Left lung (tissue), 4 donors: ENCODE measurements at regions not wholly inside any gene's neighbourhood (a gene's known extent, or its start where the extent isn't known, plus 50 kb on each side); places are given as distances from the start of the nearest gene placed in this dataset.
A peak's percentile ranks its signal among the peaks of the same experiment; 100 is the strongest.
"Not testable (repeated sequence)": the region's sequence is repeated elsewhere in the genome, so short reads cannot be mapped to it uniquely, and the experiment has no call there.

Source experiments
- ATAC-seq: fragments of 200-7000 bp; cut with Tn5 transposase; one replicate; pipeline ENCODE4 v1.9.1; 2020; ENCODE audit warnings: moderate library complexity
- DNase-seq, 4 donors: peaks; one replicate each; pipeline ENCODE4 v3.0.0-alpha.2; 2013 to 2020
- H3K27ac ChIP-seq, 2 donors: fragments of 200-600 bp; sonication (generic) in 1 of 2; one replicate each; pipeline versions ENCODE4 v1.5.0 to v1.8.0; 2020 to 2021
- H3K27me3 ChIP-seq, 2 donors: fragments of 200-600 bp; sonication (generic) in 1 of 2; one replicate each; pipeline versions ENCODE4 v1.5.0 to v1.8.0; 2020 to 2021
- H3K36me3 ChIP-seq, 2 donors: fragments of 200-600 bp; sonication (generic) in 1 of 2; one replicate each; pipeline versions ENCODE4 v1.5.0 to v1.8.0; 2020 to 2021
- H3K4me1 ChIP-seq, 2 donors: fragments of 200-600 bp; one replicate each; pipeline ENCODE4 v1.8.0; 2021
- H3K4me3 ChIP-seq, 2 donors: fragments of 200-600 bp; sonication (generic) in 1 of 2; one replicate each; pipeline versions ENCODE4 v1.5.0 to v1.8.0; 2020 to 2021; ENCODE audit warnings: mild to moderate bottlenecking in 1 of 2
- H3K9me3 ChIP-seq, 2 donors: fragments of 200-600 bp; sonication (generic) in 1 of 2; one replicate each; pipeline versions ENCODE4 v1.5.0 to v1.8.0; 2020 to 2021
- CTCF ChIP-seq, 2 donors: fragments of 200-600 bp; sonication (generic) in 1 of 2; IDR thresholded peaks; one replicate each; pipeline versions ENCODE4 v1.5.0 to v1.8.0; 2021; ENCODE audit warnings: antibody characterized with exemption in 2 of 2
- intact Hi-C, 2 donors: fragments of 100-400 bp; cut with DNase I; formaldehyde crosslinking; loops; one replicate each; pipeline versions ENCODE4 v1.11.2 to v1.14.2; 2022
- donor health status: DM: no; HTN: yes; CAD: no.
- donor health status: DM: no; HTN: no; CAD: no.

- Histone ChIP-seq H3K9me3 (peaks cover 0 to 6% of the 10 kb centered on the region in 2 donors), H3K36me3 (no peaks in the 10 kb centered on the region), H3K4me1 (no peaks in the 10 kb centered on the region), H3K27me3 (no peaks in the 10 kb centered on the region), H3K4me3 (no peak overlapping the region), H3K27ac (no peak overlapping the region)
- ATAC-seq, result no peak
- no peak for TF ChIP-seq CTCF (IDR thresholded peaks at IDR 0.05)
- intact Hi-C loops, result no loop called here
- no peak for DNase-seq
Measured at GRCh38 chr5:44675296-44675695, 133.5 kb upstream of the MRPS30 start.

DNA sequence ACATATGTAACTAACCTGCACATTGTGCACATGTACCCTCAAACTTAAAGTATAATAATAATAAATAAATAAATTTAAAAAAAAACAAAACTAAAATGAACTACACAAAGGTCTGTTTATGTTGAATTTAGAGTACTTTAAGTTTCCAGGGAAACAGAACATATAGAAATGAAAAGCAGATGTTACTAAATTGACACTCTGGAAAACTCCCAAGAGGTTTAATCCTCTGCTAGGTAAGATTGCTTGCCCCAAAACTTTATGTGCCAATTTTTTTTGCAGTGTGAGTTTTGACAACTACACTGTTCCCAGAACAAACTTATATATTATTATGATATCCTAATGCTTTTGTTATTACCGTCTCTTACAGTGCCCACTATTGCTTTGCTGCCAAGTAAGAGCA, 134.3 kb upstream of the MRPS30 start:
- H3K27me3 ChIP-seq, result no peaks in the 10 kb centered on the region
- no peak for DNase-seq
- no peak overlapping the region for H3K4me3 ChIP-seq
- no peaks in the 10 kb centered on the region for H3K4me1 ChIP-seq
- no peaks in the 10 kb centered on the region for H3K36me3 ChIP-seq
- peaks cover 0 to 6% of the 10 kb centered on the region in 2 donors for H3K9me3 ChIP-seq
- no peak for ATAC-seq
- intact Hi-C loops, result no loop called here
- no peak for TF ChIP-seq CTCF (IDR thresholded peaks at IDR 0.05)
- H3K27ac ChIP-seq, result no peak overlapping the region

GRCh38 chr5:44668471-44668870, 140.3 kb upstream of the MRPS30 start:
- H3K27me3 ChIP-seq, ATAC-seq, H3K27ac ChIP-seq, H3K4me3 ChIP-seq, H3K36me3 ChIP-seq, intact Hi-C loops, H3K4me1 ChIP-seq: not testable (repeated sequence)
- peaks cover 0 to 18% of the 10 kb centered on the region in 2 donors for H3K9me3 ChIP-seq
- DNase-seq, result peak in 1 of 4 donors; percentile 10

- Histone ChIP-seq H3K9me3 (peaks cover 0 to 17% of the 10 kb centered on the region in 2 donors), H3K4me1 (no peaks in the 10 kb centered on the region), H3K27ac (no peak overlapping the region), H3K4me3 (no peak overlapping the region), H3K27me3 (no peaks in the 10 kb centered on the region), H3K36me3 (no peaks in the 10 kb centered on the region)
- intact Hi-C loops, result no loop called here
- ATAC-seq (no peak), DNase-seq (peak in 1 of 4 donors; percentile 45)
- no peak for TF ChIP-seq CTCF (IDR thresholded peaks at IDR 0.05)
Measured at GRCh38 chr5:44665101-44665701, 143.5 kb upstream of the MRPS30 start.

GRCh38 chr5:44664711-44665100, 144.0 kb upstream of the MRPS30 start:
- H3K36me3 ChIP-seq, result no peaks in the 10 kb centered on the region
- TF ChIP-seq CTCF (IDR thresholded peaks at IDR 0.05), result no peak
- ATAC-seq (no peak), DNase-seq (no peak)
- H3K27ac ChIP-seq, result no peak overlapping the region
- intact Hi-C loops, result no loop called here
- H3K27me3 ChIP-seq, result no peaks in the 10 kb centered on the region
- peaks cover 0 to 17% of the 10 kb centered on the region in 2 donors for H3K9me3 ChIP-seq
- no peaks in the 10 kb centered on the region for H3K4me1 ChIP-seq
- H3K4me3 ChIP-seq, result no peak overlapping the region
